GM06990 (cell line): ENCODE measurements at regions not wholly inside any gene's neighbourhood (a gene's known extent, or its start where the extent isn't known, plus 50 kb on each side); places are given as distances from the start of the nearest gene placed in this dataset.
A peak's percentile ranks its signal among the peaks of the same experiment; 100 is the strongest.
"Not testable (repeated sequence)": the region's sequence is repeated elsewhere in the genome, so short reads cannot be mapped to it uniquely, and the experiment has no call there.

ENCODE experiments used
- DNase-seq: peaks from one replicate; pipeline ENCODE4 v3.0.0-alpha.2; 2011; ENCODE audit not compliant: insufficient read length; ENCODE audit errors: extremely low read depth
- H3K27me3 ChIP-seq: replicated peaks from 2 replicates; pipeline ENCODE4 v1.6.0; 2011; ENCODE audit warnings: low read length; ENCODE audit not compliant: control insufficient read depth, insufficient read depth
- H3K36me3 ChIP-seq: 2 replicates; pipeline ENCODE4 v1.5.1; 2011; ENCODE audit warnings: low read length; ENCODE audit not compliant: control insufficient read depth, insufficient read depth
- H3K4me3 ChIP-seq: replicated peaks from 2 replicates; pipeline ENCODE4 v1.5.1; 2011; ENCODE audit warnings: low read depth, mild to moderate bottlenecking, control low read depth, low read length
- TF ChIP-seq, protein P1 (sequence below): IDR thresholded peaks from 2 replicates; pipeline ENCODE4 v1.5.1; 2011; ENCODE audit warnings: low read length, control low read depth, mild to moderate bottlenecking, inconsistent platforms; ENCODE audit not compliant: insufficient read depth, poor library complexity, severe bottlenecking

DNA sequence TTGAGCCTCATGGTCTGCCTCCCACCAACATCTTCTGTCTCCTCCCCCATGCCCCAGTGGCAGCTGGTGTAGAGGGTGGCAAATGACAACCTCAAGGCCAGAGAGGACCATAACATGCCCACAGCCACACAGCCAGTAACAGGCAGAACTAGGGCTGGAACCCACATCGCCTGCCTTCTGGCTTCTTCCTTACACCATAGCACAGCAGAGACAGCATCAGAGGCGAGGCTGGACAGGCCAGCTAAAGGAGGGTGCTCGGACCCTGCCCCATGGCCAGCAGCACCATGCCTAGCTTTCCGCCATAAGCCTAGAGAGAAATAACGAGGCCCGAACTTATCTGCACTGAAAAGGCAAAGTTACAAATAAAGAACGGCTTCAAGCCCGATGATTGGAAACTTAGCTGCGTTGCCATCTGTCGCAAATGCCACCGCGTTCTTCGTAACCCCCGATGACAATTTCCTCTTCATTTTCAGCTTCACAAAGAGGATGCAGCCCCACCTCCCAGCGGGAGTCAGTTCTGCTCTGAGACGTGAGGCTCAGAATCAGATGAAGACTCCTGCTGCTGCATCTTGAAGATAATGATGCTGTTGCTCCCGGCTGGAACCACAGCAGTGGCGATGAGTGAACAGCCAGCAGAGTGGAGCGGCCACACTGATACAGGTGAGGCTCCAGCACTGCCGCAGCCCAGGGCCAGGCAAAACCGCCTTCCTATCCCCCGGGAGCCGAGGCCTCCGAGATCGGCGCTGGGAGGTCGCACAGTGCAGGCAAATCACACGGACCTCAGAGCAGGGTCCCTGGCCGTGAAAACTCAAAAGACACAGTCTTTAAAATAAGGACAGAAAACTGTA is 73.8 kb upstream of the RTL6 start:
- H3K4me3 ChIP-seq: no peak overlapping the region
- H3K27me3 ChIP-seq: peaks cover under 1% of the 10 kb centered on the region; the same call in 1 of the 2 replicates
- TF ChIP-seq, protein P1, sequence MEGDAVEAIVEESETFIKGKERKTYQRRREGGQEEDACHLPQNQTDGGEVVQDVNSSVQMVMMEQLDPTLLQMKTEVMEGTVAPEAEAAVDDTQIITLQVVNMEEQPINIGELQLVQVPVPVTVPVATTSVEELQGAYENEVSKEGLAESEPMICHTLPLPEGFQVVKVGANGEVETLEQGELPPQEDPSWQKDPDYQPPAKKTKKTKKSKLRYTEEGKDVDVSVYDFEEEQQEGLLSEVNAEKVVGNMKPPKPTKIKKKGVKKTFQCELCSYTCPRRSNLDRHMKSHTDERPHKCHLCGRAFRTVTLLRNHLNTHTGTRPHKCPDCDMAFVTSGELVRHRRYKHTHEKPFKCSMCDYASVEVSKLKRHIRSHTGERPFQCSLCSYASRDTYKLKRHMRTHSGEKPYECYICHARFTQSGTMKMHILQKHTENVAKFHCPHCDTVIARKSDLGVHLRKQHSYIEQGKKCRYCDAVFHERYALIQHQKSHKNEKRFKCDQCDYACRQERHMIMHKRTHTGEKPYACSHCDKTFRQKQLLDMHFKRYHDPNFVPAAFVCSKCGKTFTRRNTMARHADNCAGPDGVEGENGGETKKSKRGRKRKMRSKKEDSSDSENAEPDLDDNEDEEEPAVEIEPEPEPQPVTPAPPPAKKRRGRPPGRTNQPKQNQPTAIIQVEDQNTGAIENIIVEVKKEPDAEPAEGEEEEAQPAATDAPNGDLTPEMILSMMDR: no peak
- DNase-seq: no peak
- no peaks in the 10 kb centered on the region for H3K36me3 ChIP-seq

DNA sequence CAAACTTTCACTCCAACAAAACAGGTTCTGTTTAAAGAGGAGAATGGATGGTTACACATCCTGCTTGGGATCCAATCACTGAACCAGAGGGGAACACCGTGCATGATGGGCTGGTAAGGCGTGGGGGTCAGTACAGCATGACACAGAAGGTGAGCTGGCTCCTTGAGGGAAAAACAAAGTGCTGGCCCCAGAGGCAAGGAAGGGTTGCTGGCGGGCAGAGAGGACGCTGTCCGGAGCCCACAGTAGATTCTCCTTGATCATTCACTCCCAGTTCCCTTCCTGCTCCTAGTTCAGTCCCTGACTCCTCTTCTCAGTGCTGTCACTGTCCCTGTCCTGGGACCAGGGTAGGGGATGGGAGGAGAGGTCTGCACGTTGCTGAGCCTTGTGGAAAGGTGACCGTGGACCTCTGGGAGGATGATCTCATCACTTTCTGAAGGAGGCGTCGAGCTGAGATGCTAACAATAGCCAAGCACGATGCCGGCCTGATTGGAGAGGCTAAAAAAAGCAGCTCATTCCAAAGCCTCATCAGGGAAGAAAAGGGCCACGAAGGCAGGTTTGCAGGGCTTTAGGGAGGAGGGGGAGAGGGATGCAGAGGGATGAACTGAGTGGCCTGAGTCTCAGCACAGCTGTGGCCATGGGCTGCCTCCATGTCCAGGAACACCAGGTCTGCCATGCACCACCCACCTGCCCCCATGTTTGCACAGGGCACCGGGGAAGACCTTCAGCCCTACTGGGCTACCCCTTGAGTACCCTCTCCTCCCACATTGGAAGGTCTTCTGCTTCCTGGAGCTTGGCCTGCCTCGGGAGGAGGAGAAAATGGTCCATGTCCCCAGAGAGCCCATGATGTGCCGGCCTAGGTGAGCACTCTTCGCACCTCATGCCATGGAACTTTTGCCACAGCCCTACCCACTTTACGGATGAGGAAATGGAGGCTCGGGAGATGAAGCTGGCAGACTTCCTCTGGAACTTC is 72.7 kb upstream of the RTL6 start:
- DNase-seq: no peak
- TF ChIP-seq, protein P1: no peak
- Histone ChIP-seq H3K4me3 (no peak overlapping the region), H3K27me3 (no peaks in the 10 kb centered on the region; the same call in 1 of the 2 replicates), H3K36me3 (no peaks in the 10 kb centered on the region)

DNA sequence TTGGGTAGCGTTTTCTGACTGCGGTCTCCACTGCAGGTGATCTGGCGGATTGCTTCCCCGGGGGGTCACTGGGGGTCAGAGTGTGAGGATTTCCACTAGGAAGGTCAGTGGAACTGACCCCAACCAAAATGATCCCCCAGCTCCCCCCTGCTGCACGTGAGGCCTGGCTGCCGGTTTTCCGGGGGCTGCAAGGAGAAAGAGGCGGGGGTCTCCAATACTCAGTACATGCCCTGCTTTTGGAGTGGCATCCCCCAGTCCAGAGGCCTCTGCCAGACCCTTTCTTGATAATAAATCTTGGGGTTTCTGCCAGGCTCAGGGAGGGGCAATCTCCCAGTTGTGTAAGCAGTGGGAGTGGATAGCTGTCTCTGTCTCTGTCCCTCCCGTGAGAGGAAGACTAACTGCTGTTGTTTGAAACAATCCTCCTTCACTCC is 71.5 kb upstream of the RTL6 start:
- TF ChIP-seq, protein P1: no peak
- no peak for DNase-seq
- Histone ChIP-seq H3K4me3 (no peak overlapping the region), H3K36me3 (no peaks in the 10 kb centered on the region), H3K27me3 (no peaks in the 10 kb centered on the region; the same call in 1 of the 2 replicates)

DNA sequence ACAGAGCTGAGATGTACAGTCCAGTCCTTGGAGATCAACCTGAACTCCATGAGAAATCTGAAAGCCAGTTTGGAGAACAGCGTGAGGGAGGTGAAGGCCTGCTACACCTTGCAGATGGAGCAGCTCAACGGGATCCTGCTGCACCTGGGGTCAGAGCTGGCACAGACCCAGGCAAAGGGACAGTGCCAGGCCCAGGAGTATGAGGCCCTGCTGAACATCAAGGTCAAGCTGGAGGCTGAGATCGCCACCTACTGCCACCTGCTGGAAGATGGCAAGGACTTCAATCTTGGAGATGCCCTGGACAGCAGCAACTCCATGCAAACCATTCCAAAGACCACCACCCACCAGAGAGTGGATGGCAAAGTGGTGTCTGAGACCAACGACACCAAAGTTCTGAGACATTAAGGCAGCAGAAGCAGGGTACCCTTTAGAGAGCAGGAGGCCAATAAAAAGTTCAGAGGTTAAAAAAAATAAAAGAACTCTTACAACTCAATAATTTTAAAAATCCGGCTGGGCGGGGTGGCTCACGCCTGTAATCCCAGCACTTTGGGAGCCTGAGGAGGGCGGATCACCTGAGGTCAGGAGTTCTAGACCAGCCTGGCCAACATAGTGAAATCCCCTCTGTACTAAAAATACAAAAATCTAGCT is 69.9 kb upstream of the RTL6 start:
- Histone ChIP-seq H3K36me3 (no peaks in the 10 kb centered on the region), H3K4me3 (no peak overlapping the region), H3K27me3 (no peaks in the 10 kb centered on the region; the same call in 1 of the 2 replicates)
- TF ChIP-seq, protein P1: peak; percentile 73
- no peak for DNase-seq

DNA sequence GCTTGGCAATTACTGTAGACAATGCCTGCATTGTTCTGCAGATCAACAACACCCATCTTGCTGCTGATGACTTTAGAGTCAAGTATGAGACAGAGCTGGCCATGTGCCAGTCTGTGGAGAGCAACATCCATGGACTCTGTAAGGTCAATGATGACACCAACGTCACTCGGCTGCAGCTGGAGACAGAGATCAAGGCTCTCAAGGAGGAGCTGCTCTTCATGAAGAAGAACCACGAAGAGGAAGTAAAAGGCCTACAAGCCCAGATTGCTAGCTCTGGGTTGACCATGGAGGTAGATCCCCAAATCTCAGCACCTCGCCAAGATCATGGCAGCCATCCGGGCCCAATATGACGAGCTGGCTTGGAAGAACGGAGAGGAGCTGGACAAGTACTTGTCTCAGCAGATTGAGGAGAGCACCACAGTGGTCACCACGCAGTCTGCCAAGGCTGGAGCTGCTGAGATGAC is 69.4 kb upstream of the RTL6 start:
- H3K27me3 ChIP-seq, H3K36me3 ChIP-seq, DNase-seq: not testable (repeated sequence)

DNA sequence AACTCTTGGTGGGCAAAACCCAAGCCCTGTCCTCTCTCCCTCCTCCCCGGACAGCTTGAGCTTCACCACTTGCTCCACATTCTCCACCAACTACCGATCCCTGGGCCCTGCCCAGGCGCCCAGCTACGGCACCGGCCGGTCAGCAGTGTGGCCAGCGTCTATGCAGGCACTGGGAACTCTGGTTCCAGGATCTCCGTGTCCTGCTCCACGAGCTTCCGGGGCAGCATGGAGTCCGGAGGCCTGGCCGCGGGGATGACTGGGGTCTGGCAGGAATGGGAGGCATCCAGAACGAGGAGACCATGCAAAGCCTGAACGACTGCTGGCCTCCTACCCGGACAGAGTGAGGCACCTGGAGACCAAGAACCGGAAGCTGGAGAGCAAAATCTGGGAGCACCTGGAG is 68.9 kb upstream of the RTL6 start:
- DNase-seq: no peak
- TF ChIP-seq, protein P1: no peak
- no peaks in the 10 kb centered on the region for H3K36me3 ChIP-seq
- no peaks in the 10 kb centered on the region; the same call in 1 of the 2 replicates for H3K27me3 ChIP-seq
- no peak overlapping the region for H3K4me3 ChIP-seq

More for the DNA sequence above, 69.4 kb upstream of the RTL6 start:
- H3K4me3 ChIP-seq: not testable (repeated sequence)

DNA sequence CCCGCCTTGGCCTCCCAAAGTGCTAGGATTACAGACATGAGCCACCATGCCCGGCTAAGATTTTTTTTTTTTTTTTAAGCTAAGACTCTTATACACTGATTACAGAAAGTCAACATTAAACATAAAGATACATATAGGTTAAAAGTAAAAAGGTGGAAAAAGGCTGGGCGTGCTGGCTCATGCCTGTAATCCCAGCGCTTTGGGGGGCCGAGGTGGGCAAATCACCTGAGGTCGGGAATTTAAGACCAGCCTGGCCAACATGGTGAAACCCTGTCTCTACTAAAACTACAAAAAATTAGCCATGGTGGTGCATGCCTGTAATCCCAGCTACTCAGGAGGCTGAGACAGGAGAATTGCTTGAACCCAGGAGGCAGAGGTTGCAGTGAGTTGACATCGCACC is 64.6 kb upstream of the RTL6 start:
- H3K4me3 ChIP-seq, H3K27me3 ChIP-seq, H3K36me3 ChIP-seq, DNase-seq: not testable (repeated sequence)
